Choroid plexus epithelial cell (primary cell): ENCODE measurements at regions not wholly inside any gene's neighbourhood (a gene's known extent, or its start where the extent isn't known, plus 50 kb on each side); places are given as distances from the start of the nearest gene placed in this dataset.

Source experiments
- DNase-seq: peaks from one replicate; pipeline ENCODE4 v3.0.0-alpha.2; 2010; ENCODE audit warnings: low read depth
- H3K4me3 ChIP-seq: 2 replicates; pipeline ENCODE4 v1.5.1; 2011; ENCODE audit warnings: low read depth, mild to moderate bottlenecking, control low read depth, low read length, moderate library complexity
- TF ChIP-seq, protein P1 (sequence below): conservative IDR thresholded peaks from 2 replicates; pipeline ENCODE4 v1.5.1; 2011; ENCODE audit warnings: low read depth, mild to moderate bottlenecking, control low read depth, inconsistent platforms, low read length, moderate library complexity

DNA sequence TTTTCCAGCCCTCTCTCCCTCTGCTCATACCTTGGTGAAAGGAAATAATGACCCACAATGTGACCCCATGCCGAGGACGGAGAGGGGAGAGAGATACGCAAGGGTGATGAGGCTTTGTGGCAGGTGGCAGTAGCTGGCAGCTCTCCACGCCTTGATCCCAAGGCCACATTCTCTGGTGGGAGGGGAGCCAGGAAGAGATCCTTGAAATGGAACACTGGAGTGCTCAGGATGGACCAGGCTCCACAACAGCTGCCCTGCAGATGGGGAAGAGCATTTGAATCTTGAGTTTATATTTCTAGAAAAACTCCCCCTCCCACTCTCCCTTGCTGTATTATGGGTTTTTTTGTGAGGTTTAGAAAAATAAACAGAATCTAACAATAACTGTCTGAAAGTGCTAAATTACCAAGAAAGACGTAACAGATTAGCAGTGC is 61.6 kb upstream of the CDON start:
- TF ChIP-seq, protein P1, sequence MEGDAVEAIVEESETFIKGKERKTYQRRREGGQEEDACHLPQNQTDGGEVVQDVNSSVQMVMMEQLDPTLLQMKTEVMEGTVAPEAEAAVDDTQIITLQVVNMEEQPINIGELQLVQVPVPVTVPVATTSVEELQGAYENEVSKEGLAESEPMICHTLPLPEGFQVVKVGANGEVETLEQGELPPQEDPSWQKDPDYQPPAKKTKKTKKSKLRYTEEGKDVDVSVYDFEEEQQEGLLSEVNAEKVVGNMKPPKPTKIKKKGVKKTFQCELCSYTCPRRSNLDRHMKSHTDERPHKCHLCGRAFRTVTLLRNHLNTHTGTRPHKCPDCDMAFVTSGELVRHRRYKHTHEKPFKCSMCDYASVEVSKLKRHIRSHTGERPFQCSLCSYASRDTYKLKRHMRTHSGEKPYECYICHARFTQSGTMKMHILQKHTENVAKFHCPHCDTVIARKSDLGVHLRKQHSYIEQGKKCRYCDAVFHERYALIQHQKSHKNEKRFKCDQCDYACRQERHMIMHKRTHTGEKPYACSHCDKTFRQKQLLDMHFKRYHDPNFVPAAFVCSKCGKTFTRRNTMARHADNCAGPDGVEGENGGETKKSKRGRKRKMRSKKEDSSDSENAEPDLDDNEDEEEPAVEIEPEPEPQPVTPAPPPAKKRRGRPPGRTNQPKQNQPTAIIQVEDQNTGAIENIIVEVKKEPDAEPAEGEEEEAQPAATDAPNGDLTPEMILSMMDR = no peak
- no peak overlapping the region for H3K4me3 ChIP-seq
- DNase-seq = no peak

GRCh38 chr11:126123686-126124085 is 61.0 kb upstream of the CDON start:
- DNase-seq = no peak
- TF ChIP-seq, protein P1 = no peak
- H3K4me3 ChIP-seq = no peak overlapping the region

DNA sequence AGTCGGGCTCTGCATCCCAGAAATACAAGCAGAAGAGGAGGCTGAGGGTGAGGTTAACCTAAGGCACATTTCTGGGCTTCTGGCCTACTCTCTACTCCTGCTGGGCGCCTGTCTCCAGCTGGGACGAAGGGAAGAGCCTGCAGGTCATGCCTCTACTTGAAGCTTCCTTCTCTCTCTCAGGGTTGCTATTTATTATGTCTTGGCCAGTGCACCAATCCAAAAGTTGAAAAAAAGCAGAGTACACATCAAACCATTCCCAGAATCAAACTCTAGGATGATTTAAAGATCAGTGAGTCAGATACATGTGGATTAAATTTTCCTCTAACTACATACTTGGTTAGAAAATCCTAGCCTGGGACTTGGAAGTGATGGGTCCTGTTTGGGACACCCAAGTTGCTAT is 60.2 kb upstream of the CDON start:
- TF ChIP-seq, protein P1 = no peak
- no peak for DNase-seq
- no peak overlapping the region for H3K4me3 ChIP-seq

GRCh38 chr11:126121296-126121695 is 58.6 kb upstream of the CDON start:
- DNase-seq = no peak
- TF ChIP-seq, protein P1 = no peak
- no peak overlapping the region for H3K4me3 ChIP-seq

DNA sequence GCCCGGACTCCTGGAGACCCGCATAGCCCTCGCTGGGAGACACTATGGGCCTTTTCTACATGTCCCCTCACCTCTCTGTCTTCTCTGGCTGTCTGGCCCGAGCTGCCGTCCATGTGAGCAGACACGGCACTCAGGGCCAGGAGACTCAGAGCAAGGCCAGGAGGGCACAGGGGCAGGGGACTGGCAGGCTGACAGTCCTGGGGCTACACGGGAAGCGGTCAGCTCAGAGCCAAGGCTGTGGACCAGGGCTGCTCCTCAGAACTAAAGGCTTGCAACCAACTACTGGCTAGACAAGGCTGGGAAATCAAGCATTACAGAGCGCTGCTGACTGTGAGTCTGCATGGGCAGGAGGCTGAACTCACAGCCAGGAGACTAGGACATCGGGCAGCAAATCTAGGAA is 56.1 kb upstream of the CDON start:
- no peak overlapping the region for H3K4me3 ChIP-seq
- no peak for DNase-seq
- TF ChIP-seq, protein P1 = no peak

DNA sequence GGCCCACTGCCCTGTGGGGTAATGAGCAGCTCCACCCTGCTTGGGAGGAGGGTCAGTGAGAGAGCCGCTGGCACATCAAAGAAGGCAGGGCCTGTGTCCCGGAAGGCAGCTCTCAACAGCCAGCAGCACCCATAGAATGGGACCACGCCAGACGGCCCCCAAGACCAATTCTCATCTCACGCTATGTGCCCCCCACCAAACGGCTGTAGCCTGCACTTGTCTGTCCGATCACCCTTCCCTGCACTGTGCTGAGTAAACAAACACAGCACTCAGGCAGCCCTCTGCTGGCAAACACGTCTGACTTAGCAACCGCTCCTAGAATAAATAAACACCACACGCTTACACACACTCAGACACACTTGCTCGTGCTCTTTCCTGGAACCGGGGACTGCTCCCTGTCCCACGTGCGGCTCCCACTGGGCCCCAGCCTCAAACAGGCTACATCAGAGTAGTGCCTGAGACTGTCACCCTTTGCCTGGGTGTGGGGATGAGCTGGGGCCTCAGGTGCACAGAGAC is 53.2 kb upstream of the CDON start:
- no peak overlapping the region for H3K4me3 ChIP-seq
- peak; percentile 90 for DNase-seq
- TF ChIP-seq, protein P1 = peak; percentile 59

DNA sequence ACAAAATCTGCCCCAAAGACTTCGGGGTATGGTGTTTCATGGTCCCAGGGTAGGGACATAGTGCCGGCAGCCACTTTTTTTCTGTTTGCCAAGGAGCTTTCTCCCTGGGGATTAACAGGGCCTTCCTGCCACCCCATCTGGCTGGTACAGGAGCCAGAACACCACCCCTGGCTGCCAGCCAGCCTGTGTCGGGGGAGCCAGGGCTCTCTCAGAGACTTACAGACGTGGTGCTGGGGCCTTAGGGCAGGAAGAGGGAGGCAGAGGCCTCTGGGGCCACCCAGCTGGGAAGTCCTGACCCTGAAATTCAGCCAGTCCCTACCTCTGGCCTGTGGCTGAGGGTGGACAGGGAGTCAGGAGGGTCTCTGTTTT is 52.4 kb upstream of the CDON start:
- TF ChIP-seq, protein P1 = no peak
- H3K4me3 ChIP-seq = no peak overlapping the region
- no peak for DNase-seq
